Stimulated activated CD4-positive, alpha-beta T cell treated with anti-CD3 and anti-CD28 coated beads, Interleukin-2, amount 100 ng/mL, for 24 hours (primary cell): ENCODE measurements at regions not wholly inside any gene's neighbourhood (a gene's known extent, or its start where the extent isn't known, plus 50 kb on each side); places are given as distances from the start of the nearest gene placed in this dataset.
"Not testable (repeated sequence)": the region's sequence is repeated elsewhere in the genome, so short reads cannot be mapped to it uniquely, and the experiment has no call there.

ENCODE experiments used
- DNase-seq, 2 donors: peaks; one replicate each; pipeline ENCODE4 v3.0.0-alpha.2; 2020

DNA sequence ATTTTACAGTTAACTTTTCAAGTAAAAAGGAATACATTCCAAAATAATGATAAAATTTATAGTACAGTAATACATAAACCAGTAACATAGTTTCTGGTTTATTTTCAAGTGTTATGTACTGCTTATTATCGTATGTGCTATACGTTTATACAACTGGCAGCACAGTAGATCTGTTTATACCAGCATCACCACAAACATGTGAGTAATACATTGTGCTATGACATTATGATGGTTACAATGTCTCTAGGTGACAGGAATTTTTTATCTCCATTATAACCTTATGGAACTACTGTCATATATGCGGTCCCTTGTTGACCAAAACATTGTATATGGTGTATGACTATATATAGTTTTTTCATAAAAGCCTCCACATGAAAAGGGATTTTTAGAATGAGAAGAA, 256.9 kb downstream of the ANKRD50 start:
- no peak for DNase-seq

DNA sequence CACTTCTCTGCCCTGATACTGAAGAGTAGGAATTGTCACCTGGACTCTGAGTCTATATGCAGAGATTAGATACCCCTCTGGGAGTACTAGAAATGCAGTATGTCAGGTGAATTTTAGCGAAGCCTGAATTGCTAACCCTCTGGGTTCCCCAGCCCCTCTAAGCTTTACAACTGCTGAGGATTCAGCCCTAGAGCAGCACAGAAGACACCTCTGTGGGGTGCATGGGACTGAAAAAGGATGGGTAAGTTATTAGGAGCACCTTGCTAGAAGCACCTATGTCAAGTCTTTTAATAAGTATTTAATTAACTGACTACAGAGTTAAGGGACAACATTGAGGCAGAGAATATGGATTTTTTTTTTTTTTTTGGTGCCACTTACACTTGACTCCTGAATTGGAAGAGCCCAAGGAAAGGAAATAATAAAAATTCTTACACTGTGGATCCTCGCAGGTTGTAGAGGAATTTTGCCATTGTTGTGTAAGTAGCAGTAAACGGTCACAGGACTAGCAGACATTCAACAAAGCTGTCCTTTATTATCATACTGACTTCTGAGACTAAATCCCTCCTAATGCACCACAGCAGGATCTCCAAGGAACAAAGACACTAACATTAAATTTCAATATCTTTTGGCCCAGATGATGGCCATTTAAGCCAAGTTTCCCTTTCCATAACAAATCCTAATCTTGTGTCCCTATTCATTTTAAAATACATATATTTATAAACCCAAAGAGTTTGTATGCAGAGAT, 253.2 kb downstream of the ANKRD50 start:
- no peak for DNase-seq

DNA sequence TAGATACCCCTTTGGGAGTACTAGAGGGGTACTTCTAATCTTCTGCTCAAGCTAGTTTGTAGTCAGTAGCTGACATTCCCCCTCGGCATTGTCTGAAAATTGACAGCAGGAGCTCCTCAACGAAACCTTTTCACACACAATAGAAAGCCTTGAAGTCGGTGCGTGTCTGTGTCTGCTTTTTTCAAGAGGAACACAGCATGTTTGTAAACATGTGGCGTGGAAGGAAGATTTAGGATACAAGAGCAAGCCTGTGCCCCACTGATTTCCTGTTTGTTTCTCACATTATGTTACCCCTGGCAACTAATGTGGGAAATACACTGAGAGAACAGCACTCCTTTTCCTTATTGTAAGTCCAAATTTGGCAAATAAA, 252.6 kb downstream of the ANKRD50 start:
- no peak for DNase-seq

DNA sequence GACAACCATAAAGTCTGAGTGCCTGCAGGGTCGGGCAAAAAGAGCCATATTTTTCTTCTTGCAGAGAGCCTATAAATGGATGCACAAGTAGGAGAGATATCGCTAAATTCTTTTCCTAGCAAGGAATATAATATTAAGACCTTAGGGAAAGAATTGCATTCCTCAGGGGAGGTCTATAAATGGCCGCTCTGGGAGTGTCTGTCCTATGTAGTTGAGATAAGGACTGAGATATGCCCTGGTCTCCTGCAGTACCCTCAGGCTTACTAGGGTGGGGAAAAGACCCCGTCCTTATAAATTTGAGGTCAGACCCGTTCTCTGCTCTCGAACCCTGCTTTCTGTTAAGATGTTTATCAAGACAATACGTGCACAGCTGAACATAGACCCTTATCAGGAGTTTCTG, 250.9 kb downstream of the ANKRD50 start:
- not testable (repeated sequence) for DNase-seq

DNA sequence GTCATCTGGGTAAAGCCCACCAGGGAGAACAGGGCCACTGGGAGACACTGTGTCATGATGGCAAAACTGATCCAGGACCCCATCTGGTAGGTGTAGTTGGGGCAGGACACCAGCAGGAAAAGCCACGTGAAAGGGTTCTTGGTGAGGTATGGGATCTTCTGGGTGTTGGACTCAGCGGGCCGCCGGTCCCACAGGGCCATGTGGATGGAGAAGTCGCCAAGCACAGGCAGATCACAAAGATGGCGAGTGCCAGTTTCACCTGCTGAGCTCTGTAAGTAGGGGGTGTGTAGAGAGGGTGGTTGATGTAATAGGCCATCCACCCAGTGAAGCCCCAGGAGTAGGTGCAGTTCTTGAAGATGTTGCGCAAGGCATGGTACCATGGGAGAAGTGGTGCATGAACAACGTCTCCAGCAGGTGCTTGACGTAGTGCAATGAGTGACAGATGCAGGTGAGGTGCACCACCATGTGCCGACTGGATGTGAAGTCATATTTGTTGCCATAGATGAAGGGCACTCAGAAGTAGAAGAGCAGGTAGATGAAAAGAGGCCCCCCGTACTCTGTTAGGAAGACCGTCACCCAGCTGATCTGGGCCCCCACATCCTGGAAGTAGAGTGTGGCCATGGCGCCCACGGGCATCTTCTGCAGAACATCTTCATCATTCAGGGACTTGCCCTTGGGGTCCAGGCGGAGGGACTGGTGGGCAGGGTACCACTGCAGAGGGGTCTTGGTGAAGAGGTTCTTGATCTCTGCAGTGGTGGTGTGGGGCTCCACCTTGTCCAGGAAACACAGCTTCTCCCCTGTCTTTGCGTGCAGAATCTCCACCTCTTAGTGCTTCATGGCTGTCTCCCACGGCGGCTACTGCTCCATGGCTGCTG, 249.3 kb downstream of the ANKRD50 start:
- no peak for DNase-seq

DNA sequence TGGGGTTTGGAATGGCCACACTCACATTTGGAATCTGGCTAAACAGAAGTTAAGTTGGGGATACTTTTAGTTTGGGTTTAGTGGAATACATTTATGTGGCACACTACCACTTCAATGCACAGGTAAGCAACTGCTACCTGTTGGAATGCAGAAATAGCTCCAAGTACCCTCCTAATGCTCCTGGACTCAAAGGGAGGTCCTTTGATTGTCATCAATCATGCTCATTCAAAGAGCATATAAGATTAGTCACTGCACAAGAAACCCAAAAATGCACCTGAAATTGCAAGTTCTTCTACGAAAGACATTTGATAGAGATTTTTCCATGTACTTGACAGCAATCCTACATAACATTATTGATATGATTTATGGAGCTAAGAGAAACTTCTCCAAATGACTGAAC, 247.7 kb downstream of the ANKRD50 start:
- DNase-seq = no peak

DNA sequence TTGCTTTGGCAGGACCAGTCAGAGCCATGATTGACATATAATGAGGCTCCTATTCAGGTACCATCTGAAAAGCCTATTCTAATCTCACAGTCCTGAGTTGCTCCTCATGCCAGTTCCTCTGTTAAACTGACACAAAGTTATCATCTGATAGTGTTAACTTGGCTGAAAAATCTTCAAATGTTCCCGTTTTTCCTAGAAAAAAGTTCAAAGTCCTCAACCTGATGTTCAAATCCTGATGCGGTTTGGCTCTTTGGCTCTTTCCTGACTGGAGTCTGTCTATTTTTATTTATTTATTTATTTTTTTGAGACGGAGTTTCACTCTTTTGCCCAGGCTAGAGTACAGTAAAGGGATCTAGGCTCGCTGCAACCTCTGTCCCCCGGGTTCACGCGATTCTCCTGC, 244.2 kb downstream of the ANKRD50 start:
- DNase-seq = no peak

DNA sequence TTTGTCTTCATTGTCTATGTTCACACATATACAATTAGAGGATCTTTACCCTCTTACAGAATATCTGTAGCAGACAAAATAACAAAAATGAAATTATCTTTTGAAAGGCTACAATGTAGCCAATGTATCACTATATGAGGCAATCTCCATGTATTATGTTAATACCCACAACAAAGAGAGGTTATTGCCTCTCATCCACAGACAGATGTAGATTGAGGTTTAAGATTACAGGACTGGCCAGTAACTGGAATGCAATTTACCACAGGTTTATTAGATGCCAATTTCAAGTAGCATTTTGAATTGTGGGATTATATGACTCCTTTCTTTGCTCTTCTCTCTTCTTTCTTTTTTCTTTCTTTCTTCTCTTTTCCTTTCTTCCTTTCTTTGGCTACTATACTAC, 242.6 kb downstream of the ANKRD50 start:
- DNase-seq = no peak

DNA sequence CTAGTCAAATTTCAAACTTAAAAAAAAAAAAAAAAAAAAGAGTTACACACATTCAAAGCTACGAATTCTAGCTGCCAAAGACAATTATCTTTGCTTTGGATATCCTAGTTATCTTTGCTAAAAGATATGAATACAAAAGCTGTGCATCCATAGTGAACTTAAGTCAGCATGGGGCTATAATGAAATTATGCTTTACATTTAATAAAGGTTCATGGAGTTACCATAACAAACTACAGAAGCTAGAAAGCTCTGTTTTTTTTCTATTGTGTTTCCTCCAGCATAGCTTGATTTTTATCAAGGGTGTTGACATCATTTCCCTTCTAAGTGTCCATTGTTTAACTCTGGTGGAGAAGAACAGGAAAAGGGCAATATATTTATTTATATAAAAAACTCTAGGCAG, 234.1 kb downstream of the ANKRD50 start:
- DNase-seq = no peak

DNA sequence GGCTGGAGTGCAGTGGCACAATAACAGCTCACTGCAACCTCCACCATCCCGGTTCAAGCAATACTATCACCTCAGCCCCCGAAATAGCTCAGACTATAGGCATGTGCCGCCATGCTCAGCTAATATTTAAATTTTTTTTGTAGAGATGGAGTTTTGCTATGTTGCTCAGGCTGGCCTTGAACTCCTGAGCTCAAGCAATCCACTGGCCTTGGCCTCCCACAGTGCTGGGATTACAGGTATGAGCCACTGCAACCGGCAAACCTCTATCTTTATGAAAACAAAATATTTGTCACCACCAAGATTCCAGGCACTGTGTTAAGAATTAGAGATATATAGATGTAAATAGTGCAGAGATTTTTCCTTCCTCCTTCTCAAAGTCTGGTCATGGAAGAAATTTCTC, 232.5 kb downstream of the ANKRD50 start:
- no peak for DNase-seq

DNA sequence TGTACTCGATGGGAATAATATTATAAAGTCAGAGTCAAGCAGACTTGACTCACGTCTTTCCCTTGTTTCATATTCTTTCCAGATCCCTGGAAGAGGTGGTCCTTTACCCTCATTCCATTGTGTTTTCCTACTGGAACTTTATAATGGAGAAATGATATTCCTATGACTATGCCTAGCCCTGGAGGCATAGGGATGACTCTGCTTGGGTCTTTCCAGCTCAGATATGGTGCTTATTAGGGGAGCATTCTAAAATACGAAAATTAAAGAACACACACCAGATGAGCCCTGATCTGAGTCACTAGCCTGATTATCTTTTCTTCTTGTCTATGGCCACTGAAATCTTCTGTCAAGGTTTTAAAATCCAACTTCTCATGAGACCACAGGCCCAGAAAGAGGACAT, 231.4 kb downstream of the ANKRD50 start:
- no peak for DNase-seq

DNA sequence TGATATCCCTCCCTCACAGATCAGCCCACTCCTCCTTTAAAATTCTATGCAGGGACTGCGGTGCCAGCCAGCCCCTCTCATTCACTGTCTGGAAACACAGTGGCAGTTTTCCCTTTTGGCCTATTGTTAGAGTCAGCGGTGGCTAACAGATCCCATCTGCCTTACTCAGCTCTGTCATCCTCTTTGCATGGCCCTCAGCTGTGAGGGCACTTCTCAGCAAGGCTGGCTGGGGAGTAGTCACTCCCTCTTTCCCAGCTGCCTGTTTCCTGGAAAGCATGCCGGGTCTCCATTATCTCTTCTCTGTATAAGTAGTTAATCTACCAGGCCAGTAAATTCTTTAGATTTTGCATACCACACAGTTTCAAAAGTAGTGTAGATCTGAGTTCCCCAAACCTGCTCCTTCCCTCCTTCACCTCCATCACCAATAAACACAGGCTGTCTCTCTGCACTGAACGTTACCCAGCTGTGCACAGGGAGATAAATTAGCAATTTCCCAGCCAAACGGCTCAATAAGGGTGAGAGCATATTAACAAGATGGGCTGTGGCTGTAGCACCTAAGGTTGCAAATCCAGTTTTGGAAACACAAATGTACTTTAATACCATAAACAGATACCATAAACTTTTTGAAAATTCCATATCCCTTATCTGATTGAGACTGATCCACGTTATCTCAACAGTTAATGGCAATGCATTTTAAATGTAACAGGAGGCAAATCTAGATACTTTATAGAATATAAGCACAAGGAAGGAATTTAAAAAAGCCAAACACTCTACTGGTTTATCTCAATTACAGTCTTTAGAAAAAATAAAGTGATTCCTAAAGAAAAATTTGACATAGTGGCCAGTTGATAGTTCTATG, 229.3 kb downstream of the ANKRD50 start:
- DNase-seq = no peak

DNA sequence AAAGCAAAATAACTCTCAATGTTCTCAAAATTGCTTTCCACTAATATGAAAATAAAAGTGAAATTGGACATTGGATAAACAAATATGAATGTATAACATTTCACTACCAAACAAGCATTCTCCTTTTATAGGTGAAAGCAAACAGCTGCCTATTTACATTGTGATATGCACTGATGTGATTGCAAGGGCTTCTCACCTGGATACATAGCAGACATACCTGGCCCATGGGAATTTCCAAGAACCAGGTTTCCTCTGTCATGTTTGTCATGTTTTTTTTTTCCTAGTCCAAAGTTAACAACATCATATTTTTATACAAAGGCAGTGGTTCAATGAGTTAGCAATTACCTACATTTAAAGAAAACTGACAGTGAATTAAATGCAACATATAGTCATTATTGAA, 228.5 kb downstream of the ANKRD50 start:
- no peak for DNase-seq

DNA sequence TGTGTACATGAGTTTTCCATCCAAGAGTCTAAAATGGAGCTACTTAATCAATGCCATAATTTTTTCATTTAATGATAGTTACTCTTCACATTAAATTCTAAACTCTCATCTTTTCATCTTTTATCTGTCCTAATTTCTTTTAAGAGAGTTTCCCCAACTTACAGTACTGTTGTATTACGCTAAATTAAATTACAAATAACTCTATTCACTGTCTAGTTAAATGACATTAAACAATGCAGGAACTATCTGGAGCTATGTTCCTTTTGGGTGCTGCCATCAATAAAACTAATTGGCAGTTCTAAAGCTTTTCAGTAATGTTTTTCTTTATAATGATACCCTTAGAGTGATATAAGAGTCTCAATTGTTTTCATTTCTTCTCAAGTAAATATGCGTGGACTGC, 227.6 kb downstream of the ANKRD50 start:
- DNase-seq = no peak

DNA sequence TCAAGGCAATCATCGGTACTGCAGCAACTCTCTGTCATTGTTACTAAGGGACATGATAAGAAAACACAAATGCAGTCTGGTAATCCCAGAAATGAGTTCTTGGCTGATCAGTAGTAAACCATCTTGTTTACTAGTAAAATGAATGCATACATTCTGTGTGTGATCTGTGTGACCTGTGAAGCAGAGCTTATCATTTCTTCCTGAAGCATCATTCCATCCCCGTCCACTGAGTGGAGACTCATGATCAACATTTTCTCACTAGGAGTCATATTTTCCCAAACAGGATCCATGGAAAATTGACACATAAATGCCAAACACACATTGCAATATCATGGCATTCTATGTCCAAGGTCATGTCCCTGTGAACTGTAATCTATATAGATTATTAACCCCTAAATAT, 226.1 kb downstream of the ANKRD50 start:
- no peak for DNase-seq

DNA sequence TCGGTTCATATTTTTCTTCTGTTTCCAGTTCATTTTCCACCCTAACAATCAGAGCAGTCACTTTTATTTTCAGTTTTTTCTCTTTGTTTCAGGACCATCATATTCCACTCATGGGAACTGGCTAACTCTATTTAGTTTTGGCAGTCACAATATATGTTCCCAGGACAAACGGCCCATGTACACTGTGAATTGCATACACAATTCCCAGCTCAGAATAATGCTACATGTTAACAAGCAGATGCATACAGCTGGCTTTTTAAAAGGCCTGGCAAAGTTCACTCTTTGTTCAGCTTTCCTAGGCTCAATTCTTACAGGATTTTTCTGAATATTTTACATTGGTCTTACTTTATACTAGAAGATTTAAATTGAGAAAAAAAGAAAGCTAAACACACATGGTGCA, 224.9 kb downstream of the ANKRD50 start:
- no peak for DNase-seq

DNA sequence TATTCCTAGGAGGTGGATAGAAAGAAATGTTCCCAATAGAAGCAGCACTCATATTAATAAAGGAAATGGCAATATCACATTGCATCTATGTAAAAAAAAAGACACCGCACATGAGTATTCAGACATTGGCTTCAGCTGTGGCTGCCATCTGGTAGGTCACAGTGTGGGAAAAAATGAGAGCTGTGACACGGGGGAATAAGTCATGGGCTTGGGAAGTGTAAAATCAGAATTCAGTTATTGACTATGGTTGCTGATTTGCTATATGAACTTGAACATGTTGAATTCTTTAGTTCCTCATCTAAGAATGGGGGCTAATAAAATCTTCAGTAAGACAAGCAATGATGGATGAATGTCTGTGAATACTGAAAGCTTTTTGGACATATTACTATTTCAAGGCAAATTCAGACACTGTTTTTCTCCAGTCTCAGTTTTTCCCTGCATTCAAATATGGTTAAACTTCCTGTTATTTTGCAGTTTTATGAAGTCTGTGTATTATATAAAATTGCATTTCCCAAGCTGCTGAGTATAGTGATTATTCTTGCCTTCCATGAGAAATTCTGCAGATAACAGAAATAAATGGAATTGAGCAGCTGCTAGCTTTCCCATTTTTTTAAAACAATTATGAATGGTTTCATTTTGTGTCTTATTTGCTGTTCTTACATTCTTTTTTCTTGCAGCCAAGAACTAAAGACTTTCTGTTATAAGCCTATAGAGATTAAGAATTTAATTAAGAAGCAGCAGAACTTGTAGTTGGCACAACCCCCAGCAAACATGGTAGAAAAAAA, 221.0 kb downstream of the ANKRD50 start:
- DNase-seq = no peak

DNA sequence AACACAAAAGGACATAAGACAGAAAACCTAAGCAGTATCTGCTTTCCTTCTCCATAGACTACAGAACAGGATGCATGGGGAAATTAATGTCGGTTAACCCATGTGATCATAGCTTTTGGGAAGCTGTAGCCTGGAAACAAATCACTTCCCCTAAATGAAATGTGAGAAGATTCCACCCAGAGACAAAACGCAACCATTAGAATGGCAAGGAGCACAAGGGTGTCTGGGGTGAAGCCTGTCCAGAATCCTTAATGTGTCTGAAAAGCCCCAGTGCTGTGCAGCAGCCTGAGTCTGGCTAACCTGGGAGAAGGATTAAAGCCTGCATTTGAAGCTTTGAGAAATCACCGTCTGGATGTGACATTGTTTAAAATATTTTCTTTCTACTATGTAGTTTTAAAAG, 213.3 kb downstream of the ANKRD50 start:
- no peak for DNase-seq

DNA sequence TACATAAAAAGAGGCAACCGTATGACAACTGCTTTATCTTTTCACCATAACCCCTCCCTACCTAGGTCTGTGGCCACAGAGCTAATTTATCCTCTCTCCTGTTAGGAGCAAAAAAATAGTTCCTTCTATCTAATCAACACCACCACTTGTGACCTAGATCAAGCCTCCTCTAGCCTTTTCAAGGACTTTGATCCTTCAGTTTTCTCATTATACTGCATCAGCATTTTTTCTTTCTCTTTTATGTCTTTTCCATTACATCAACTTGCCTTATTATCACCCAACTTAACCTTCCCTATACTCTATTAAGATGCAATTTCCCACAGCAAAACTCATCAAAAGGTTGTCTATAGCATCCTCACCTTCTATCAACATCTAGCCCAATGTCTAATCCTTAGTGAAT, 211.0 kb downstream of the ANKRD50 start:
- no peak for DNase-seq

DNA sequence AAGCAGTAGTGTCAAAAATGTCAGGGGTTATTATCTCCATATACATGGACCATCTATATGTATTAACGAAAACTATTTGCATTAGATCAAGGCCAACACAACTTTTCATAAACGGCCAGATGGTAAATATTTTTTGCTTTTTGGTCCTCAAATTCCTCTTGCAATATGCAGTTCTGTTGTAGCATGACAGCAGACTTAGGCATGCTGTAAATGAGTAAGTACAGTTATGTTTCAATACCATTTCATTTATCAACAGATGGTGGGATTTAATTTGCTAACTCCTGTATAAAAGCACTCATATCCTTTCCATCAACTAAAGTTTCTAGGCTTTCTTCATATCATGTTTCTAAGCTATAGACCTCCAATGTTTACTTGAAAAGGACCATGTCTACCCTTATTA, 208.1 kb downstream of the ANKRD50 start:
- DNase-seq = no peak

DNA sequence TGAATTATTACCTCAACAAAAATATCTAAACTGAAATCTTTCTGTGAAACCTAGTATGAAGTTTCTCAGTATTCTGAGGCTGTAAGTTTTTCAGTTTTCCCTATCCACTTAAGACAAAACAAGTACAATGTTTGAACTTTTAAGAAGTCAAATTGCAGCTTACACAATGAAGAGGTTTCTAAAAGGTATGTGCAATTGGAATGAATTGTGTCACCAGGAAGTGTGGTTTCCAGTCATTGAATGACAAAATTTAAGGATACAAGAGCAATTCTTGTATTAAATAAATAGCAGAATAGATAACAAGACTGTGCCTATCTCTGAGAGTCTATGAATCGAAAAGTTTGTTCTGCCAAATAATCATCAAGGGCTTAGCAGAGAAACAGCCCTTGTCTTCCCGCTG, 207.3 kb downstream of the ANKRD50 start:
- no peak for DNase-seq

DNA sequence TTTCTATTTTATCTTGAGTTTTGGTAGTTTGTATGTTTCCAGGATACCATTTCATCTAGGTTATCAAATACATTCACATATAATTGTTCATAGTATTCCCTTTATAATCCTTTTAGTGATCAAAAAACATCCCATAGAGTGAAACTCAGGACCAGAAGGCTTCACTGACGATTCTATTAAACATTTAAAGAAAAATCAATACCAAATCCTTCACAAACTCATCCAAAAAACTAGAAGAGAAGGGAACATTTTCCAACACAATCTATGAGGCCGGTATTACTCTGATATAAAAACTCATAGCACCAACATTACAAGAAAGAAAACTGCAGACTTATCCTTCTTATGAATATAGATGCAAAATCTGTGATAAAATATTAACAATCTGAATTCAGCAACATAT, 203.4 kb downstream of the ANKRD50 start:
- no peak for DNase-seq

DNA sequence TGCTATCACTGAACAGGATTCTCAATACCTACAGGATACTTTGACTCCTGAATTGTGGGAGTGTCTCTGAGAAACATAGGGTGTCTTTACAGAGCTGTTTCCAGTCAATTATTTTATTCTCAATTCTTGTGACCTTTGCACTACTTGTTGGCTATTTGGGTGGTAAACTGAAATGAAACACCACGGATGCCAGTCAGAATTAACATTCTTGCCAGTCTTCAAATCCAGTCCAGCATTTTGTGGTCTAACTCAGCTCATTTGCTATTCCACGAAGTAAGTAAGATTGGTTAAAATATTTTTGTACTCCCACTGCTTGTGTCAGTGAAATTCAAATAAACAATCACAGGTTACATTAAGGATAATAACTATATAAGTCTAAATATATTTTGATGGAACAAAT, 197.9 kb downstream of the ANKRD50 start:
- DNase-seq = no peak
